Transverse colon (tissue), 4 donors: ENCODE measurements at regions not wholly inside any gene's neighbourhood (a gene's known extent, or its start where the extent isn't known, plus 50 kb on each side); places are given as distances from the start of the nearest gene placed in this dataset.

Source experiments
- EP300 ChIP-seq: sonication (generic); formaldehyde crosslinking; IDR thresholded peaks from one replicate; pipeline ENCODE4 v1.6.1; 2017; ENCODE audit warnings: antibody characterized with exemption, low read depth
- POLR2A ChIP-seq: fragments of 450-650 bp; IDR thresholded peaks from one replicate; pipeline ENCODE4 v1.6.1; 2016; ENCODE audit warnings: antibody characterized with exemption, mild to moderate bottlenecking, moderate library complexity
- POLR2AphosphoS5 ChIP-seq, 3 donors: sonication (generic); formaldehyde crosslinking; IDR thresholded peaks; one replicate each; pipeline ENCODE4 v1.6.1; 2016; ENCODE audit warnings: antibody characterized with exemption in 3 of 3
- TF ChIP-seq, protein P1 (sequence below), 5 experiments: fragments of 200-600 bp in 3 of 5; fragments of 450-650 bp in 2 of 5; sonication (generic) in 3 of 5; IDR thresholded peaks; 1 replicate in 2 of 5; 2 replicates in 3 of 5; pipeline ENCODE4 v1.5.1; 2016 to 2017; ENCODE audit warnings: antibody characterized with exemption in 5 of 5, inconsistent platforms in 3 of 5, mild to moderate bottlenecking in 2 of 5, moderate library complexity in 1 of 5

DNA sequence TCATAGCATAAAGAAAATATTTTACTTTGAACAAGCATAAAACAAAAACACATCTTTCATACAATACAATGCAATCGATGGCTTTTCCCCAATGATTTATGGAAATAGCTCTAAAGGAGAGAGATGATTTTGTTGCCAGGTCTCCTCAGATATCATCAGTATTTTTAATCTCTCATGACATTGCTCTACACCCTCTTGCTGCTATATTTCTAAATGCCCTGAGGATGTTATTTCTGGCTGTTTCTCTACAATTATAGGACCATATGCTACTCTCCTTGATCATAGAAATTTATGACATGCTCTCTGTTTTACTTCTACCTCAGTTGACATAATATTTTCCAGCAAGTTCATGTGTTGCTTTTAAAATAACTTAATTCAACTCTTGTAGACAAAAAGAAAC, 654.9 kb upstream of the GBE1 start:
- TF ChIP-seq, protein P1, sequence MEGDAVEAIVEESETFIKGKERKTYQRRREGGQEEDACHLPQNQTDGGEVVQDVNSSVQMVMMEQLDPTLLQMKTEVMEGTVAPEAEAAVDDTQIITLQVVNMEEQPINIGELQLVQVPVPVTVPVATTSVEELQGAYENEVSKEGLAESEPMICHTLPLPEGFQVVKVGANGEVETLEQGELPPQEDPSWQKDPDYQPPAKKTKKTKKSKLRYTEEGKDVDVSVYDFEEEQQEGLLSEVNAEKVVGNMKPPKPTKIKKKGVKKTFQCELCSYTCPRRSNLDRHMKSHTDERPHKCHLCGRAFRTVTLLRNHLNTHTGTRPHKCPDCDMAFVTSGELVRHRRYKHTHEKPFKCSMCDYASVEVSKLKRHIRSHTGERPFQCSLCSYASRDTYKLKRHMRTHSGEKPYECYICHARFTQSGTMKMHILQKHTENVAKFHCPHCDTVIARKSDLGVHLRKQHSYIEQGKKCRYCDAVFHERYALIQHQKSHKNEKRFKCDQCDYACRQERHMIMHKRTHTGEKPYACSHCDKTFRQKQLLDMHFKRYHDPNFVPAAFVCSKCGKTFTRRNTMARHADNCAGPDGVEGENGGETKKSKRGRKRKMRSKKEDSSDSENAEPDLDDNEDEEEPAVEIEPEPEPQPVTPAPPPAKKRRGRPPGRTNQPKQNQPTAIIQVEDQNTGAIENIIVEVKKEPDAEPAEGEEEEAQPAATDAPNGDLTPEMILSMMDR (IDR thresholded peaks at IDR 0.05) = no peak
- TF ChIP-seq EP300 (no peak), POLR2AphosphoS5 (IDR thresholded peaks at IDR 0.05) (no peak), POLR2A (no peak)
